HepG2 (cell line): ENCODE measurements at regions not wholly inside any gene's neighbourhood (a gene's known extent, or its start where the extent isn't known, plus 50 kb on each side); places are given as distances from the start of the nearest gene placed in this dataset.

Experiments used
- DBP ChIP-seq: sonication (generic); formaldehyde crosslinking; IDR thresholded peaks from 2 replicates; pipeline ENCODE4 v1.4.0; 2020; ENCODE audit warnings: missing genetic modification reagents; ENCODE audit errors: not compliant biosample characterization
- DNMT3B ChIP-seq: conservative IDR thresholded peaks from 2 replicates; pipeline ENCODE4 v1.6.1; 2016; ENCODE audit warnings: missing biosample characterization, control low read depth
- HNF4A ChIP-seq: sonication (generic); formaldehyde crosslinking; IDR thresholded peaks from 2 replicates; pipeline ENCODE4 v1.4.0; 2020; ENCODE audit warnings: missing genetic modification reagents
- KLF13 ChIP-seq: sonication (generic); formaldehyde crosslinking; IDR thresholded peaks from 2 replicates; pipeline ENCODE4 v1.4.0; 2020; ENCODE audit warnings: mild to moderate bottlenecking, missing genetic modification reagents
- NCOA2 ChIP-seq: sonication (generic); formaldehyde crosslinking; IDR thresholded peaks from 2 replicates; pipeline ENCODE4 v1.8.0; 2022; ENCODE audit warnings: inconsistent platforms
- PPARG ChIP-seq: conservative IDR thresholded peaks from 2 replicates; pipeline ENCODE4 v1.6.1; 2016; ENCODE audit warnings: missing biosample characterization, missing genetic modification reagents
- TCF7 ChIP-seq: sonication (generic); IDR thresholded peaks from 2 replicates; pipeline ENCODE4 v1.6.1; 2016; ENCODE audit warnings: antibody characterized with exemption, low read depth
- TGIF2 ChIP-seq: IDR thresholded peaks from 2 replicates; pipeline ENCODE4 v1.6.1; 2016; ENCODE audit warnings: control low read depth, missing compliant biosample characterization
- ZBTB7B ChIP-seq: sonication (generic); formaldehyde crosslinking; IDR thresholded peaks from 2 replicates; pipeline ENCODE4 v1.4.0; 2020; ENCODE audit warnings: missing genetic modification reagents
- ZFX ChIP-seq: sonication (generic); formaldehyde crosslinking; IDR thresholded peaks from 2 replicates; pipeline ENCODE4 v1.4.0; 2020; ENCODE audit warnings: mild to moderate bottlenecking, low read depth, missing genetic modification reagents, moderate library complexity
- ZNF232 ChIP-seq: sonication (generic); formaldehyde crosslinking; IDR thresholded peaks from 2 replicates; pipeline ENCODE4 v1.4.0; 2020; ENCODE audit warnings: missing genetic modification reagents, borderline replicate concordance
- ZNF619 ChIP-seq: sonication (generic); formaldehyde crosslinking; IDR thresholded peaks from 2 replicates; pipeline ENCODE4 v1.4.0; 2020; ENCODE audit warnings: mild to moderate bottlenecking, missing genetic modification reagents
- ZNF740 ChIP-seq: sonication (generic); formaldehyde crosslinking; IDR thresholded peaks from 2 replicates; pipeline ENCODE4 v1.4.0; 2020; ENCODE audit warnings: missing genetic modification reagents
- ZNF775 ChIP-seq: sonication (generic); formaldehyde crosslinking; IDR thresholded peaks from 2 replicates; pipeline ENCODE4 v1.4.0; 2020; ENCODE audit warnings: missing genetic modification reagents, mild to moderate bottlenecking, moderate library complexity, borderline replicate concordance
- ZNF777 ChIP-seq: sonication (generic); formaldehyde crosslinking; IDR thresholded peaks from 2 replicates; pipeline ENCODE4 v1.4.0; 2020; ENCODE audit warnings: missing genetic modification reagents
- TF ChIP-seq, protein P1 (sequence below): sonication (generic); formaldehyde crosslinking; IDR thresholded peaks from 2 replicates; pipeline ENCODE4 v1.4.0; 2020; ENCODE audit warnings: missing genetic modification reagents, borderline replicate concordance
- TF ChIP-seq, protein P2 (sequence below): sonication (generic); formaldehyde crosslinking; IDR thresholded peaks from 2 replicates; pipeline ENCODE4 v1.8.0; 2022; ENCODE audit warnings: mild to moderate bottlenecking, missing genetic modification reagents
- TF ChIP-seq, protein P3 (sequence below), 2 experiments: sonication (generic) in 1 of 2; formaldehyde crosslinking in 1 of 2; IDR thresholded peaks; 2 replicates each; pipeline versions ENCODE4 v1.4.0 to v1.6.1; 2016 to 2020; ENCODE audit warnings: borderline replicate concordance in 1 of 2, low read depth in 1 of 2, mild to moderate bottlenecking in 1 of 2, missing genetic modification reagents in 1 of 2

- TF ChIP-seq DNMT3B (CRISPR knock-in tag) (0 out of 2 replicates have a peak, but pooled peaks have one; percentile 20), ZNF619 (CRISPR knock-in tag) (no peak), PPARG (CRISPR knock-in tag) (0 out of 2 replicates have a peak, but pooled peaks have one; percentile 14), HNF4A (peak; percentile 69), ZBTB7B (CRISPR knock-in tag) (peak; percentile 15; the same call in 1 of the 2 replicates), TCF7 (0 out of 2 replicates have a peak, but pooled peaks have one; percentile 27), ZNF775 (CRISPR knock-in tag) (no peak), ZNF740 (CRISPR knock-in tag) (no peak), ZNF232 (CRISPR knock-in tag) (no peak), ZFX (CRISPR knock-in tag) (peak; percentile 11), KLF13 (CRISPR knock-in tag) (no peak), NCOA2 (peak; percentile 36; the same call in 1 of the 2 replicates), TGIF2 (peak; percentile 43), DBP (CRISPR knock-in tag) (no peak), ZNF777 (CRISPR knock-in tag) (no peak)
- TF ChIP-seq, protein P1, sequence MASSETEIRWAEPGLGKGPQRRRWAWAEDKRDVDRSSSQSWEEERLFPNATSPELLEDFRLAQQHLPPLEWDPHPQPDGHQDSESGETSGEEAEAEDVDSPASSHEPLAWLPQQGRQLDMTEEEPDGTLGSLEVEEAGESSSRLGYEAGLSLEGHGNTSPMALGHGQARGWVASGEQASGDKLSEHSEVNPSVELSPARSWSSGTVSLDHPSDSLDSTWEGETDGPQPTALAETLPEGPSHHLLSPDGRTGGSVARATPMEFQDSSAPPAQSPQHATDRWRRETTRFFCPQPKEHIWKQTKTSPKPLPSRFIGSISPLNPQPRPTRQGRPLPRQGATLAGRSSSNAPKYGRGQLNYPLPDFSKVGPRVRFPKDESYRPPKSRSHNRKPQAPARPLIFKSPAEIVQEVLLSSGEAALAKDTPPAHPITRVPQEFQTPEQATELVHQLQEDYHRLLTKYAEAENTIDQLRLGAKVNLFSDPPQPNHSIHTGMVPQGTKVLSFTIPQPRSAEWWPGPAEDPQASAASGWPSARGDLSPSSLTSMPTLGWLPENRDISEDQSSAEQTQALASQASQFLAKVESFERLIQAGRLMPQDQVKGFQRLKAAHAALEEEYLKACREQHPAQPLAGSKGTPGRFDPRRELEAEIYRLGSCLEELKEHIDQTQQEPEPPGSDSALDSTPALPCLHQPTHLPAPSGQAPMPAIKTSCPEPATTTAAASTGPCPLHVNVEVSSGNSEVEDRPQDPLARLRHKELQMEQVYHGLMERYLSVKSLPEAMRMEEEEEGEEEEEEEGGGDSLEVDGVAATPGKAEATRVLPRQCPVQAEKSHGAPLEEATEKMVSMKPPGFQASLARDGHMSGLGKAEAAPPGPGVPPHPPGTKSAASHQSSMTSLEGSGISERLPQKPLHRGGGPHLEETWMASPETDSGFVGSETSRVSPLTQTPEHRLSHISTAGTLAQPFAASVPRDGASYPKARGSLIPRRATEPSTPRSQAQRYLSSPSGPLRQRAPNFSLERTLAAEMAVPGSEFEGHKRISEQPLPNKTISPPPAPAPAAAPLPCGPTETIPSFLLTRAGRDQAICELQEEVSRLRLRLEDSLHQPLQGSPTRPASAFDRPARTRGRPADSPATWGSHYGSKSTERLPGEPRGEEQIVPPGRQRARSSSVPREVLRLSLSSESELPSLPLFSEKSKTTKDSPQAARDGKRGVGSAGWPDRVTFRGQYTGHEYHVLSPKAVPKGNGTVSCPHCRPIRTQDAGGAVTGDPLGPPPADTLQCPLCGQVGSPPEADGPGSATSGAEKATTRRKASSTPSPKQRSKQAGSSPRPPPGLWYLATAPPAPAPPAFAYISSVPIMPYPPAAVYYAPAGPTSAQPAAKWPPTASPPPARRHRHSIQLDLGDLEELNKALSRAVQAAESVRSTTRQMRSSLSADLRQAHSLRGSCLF (CRISPR knock-in tag): no peak
- TF ChIP-seq, protein P2, sequence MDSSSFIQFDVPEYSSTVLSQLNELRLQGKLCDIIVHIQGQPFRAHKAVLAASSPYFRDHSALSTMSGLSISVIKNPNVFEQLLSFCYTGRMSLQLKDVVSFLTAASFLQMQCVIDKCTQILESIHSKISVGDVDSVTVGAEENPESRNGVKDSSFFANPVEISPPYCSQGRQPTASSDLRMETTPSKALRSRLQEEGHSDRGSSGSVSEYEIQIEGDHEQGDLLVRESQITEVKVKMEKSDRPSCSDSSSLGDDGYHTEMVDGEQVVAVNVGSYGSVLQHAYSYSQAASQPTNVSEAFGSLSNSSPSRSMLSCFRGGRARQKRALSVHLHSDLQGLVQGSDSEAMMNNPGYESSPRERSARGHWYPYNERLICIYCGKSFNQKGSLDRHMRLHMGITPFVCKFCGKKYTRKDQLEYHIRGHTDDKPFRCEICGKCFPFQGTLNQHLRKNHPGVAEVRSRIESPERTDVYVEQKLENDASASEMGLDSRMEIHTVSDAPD (CRISPR knock-in tag): peak; percentile 29
- TF ChIP-seq, protein P3, sequence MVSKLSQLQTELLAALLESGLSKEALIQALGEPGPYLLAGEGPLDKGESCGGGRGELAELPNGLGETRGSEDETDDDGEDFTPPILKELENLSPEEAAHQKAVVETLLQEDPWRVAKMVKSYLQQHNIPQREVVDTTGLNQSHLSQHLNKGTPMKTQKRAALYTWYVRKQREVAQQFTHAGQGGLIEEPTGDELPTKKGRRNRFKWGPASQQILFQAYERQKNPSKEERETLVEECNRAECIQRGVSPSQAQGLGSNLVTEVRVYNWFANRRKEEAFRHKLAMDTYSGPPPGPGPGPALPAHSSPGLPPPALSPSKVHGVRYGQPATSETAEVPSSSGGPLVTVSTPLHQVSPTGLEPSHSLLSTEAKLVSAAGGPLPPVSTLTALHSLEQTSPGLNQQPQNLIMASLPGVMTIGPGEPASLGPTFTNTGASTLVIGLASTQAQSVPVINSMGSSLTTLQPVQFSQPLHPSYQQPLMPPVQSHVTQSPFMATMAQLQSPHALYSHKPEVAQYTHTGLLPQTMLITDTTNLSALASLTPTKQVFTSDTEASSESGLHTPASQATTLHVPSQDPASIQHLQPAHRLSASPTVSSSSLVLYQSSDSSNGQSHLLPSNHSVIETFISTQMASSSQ (IDR thresholded peaks at IDR 0.05; ENCODE audit: low read depth): no peak
- TF ChIP-seq, protein P3 (CRISPR knock-in tag; IDR thresholded peaks at IDR 0.05; ENCODE audit: borderline replicate concordance): peak; percentile 29; the same call in 1 of the 2 replicates
Observed at GRCh38 chr13:33611121-33611805, 206.7 kb upstream of the RFC3 start (continued).
